ENCODE measurements at regions not wholly inside any gene's neighbourhood (a gene's known extent, or its start where the extent isn't known, plus 50 kb on each side); places are given as distances from the start of the nearest gene placed in this dataset.

DNA sequence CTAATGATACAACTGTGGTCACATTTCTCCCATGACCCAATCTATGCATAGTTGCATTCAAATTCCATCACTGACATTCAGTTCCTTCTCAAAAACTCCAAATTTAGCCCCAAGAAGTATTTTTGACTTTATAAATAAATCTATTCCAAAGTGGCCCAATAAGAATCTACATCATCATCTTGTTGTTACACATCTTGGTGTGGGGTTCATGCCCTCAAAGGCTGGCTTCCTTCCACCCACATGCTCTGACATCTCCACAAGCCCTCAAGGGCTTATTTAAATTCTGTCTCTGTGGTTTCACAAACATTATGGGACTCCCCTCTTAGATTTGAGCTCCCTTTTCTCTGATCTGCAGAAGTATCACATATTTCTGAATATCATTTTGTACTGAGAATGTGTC lies 585.3 kb upstream of the BTBD3 start:
- TF ChIP-seq, protein P1, sequence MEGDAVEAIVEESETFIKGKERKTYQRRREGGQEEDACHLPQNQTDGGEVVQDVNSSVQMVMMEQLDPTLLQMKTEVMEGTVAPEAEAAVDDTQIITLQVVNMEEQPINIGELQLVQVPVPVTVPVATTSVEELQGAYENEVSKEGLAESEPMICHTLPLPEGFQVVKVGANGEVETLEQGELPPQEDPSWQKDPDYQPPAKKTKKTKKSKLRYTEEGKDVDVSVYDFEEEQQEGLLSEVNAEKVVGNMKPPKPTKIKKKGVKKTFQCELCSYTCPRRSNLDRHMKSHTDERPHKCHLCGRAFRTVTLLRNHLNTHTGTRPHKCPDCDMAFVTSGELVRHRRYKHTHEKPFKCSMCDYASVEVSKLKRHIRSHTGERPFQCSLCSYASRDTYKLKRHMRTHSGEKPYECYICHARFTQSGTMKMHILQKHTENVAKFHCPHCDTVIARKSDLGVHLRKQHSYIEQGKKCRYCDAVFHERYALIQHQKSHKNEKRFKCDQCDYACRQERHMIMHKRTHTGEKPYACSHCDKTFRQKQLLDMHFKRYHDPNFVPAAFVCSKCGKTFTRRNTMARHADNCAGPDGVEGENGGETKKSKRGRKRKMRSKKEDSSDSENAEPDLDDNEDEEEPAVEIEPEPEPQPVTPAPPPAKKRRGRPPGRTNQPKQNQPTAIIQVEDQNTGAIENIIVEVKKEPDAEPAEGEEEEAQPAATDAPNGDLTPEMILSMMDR (IDR thresholded peaks at IDR 0.05) = no peak
- no peak for TF ChIP-seq POLR2A (IDR thresholded peaks at IDR 0.05)

All from uterus (tissue), 2 donors.